HG03135 (cell line): ENCODE measurements at regions not wholly inside any gene's neighbourhood (a gene's known extent, or its start where the extent isn't known, plus 50 kb on each side); places are given as distances from the start of the nearest gene placed in this dataset.

Source experiments
- ATAC-seq: cut with Tn5 transposase; IDR thresholded peaks from one replicate; pipeline ENCODE4 v1.9.1; 2021; ENCODE audit warnings: mild to moderate bottlenecking, moderate library complexity; ENCODE audit not compliant: unreplicated experiment

GRCh38 chrX:10047133-10047532 lies 80.0 kb downstream of the CLDN34 start:
- ATAC-seq, result no peak

- ATAC-seq, result no peak
Observed at GRCh38 chrX:10047631-10048030, 80.5 kb downstream of the CLDN34 start.

DNA sequence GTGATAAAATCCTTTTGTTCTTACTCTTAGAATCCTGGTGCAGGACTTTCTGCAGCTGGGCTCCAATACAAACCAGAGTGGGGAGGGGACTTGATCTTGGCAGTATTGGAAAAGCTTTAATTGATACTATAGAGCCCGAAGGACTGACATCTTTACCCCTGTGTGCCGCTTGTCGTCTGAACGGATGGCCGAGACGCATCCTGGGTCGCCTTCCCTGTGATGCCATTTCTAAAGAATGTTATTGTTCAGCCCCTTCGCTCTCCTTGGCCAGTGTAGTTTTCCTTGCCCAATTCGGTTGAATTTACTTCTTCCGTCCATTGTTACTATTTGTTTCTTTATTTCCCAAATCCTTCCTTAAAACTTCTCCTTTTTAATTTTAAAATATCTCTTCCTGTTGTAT lies 80.9 kb downstream of the CLDN34 start:
- ATAC-seq, result no peak

- no peak for ATAC-seq
Observed at GRCh38 chrX:10048707-10049106, 81.5 kb downstream of the CLDN34 start.

- no peak for ATAC-seq
Observed at GRCh38 chrX:10049236-10049635, 82.1 kb downstream of the CLDN34 start.

DNA sequence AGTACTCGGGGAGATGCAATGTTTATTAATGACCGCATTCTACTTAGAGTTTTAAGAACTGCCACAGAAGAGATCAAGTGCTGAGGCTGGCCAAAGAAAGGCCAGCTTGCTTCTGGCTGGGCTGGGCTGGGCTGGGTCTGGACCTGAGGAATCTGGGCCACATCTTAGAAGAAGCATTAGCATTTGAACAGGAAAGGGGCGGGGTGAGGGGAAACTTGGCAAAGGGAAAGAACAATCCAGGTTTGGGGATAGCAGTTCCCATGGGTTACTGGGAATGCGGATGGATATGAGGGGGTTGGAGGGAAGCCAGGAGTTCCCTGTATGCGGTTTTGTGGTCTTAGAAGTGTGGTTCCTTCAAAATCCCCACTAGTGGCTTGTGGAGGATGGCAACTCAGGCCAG lies 83.3 kb downstream of the CLDN34 start:
- no peak for ATAC-seq

DNA sequence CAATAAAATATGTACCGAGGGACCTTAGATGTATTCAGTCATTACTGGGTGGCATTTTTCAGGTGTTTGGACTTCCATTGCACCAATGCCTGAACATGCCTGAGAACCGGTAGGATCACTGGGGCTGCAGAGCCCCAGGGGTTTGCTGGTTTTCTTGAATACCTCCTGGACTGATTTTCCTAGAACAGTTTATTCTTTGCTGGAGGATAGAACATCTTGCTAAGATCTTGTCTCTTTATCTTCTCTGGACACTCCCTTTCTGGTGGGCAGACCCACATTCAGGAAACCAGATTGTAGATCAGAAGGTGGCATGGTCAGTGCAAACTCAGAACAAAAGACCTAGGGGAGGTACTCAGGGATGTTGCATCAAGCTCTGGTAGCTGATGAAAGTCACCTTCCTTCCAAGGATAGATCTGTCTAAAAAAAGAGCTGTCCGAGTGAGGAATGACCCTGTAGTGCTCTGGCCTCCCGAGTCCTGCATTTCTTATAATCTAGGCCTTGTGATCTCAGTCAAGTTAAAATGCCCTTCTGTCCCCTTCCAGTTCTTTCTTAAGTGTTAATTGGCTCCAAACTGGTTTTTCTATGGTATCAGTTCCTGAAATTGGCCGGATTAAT lies 84.8 kb downstream of the CLDN34 start:
- ATAC-seq, result no peak

DNA sequence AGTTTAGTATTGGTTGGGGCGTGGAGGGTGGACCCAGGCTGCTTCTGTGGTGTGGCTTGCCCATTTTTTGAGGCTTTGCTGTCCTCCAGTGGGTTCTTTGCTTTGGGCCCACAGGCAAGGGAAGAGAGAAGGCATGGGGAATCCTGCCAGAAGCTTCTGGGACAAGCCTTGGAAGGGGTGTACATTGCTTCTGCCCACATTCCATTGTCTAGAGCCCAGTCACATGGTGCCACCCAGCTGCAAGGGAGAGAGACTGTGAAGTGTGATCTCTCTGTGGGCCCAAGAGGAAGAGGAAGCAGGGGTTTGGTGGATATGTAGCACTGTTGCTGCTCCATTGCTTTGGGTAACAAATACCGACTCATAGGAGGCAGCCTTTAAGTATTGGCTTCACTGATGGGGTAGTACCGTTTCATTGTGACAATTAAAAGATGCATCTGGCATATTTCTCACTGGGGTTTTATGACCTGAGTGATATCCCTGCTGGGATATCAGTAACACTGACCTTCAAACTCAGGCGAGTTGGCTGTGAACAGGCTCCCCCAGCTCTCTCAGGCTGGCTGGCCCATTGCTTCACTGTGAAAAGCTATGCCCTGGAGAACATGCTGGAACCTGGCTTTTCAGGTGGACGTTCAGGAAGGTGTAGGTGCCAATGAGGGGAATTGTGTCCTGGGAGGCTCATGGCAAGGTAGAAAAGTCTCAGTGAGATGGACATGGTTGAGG lies 85.9 kb downstream of the CLDN34 start:
- ATAC-seq, result no peak

DNA sequence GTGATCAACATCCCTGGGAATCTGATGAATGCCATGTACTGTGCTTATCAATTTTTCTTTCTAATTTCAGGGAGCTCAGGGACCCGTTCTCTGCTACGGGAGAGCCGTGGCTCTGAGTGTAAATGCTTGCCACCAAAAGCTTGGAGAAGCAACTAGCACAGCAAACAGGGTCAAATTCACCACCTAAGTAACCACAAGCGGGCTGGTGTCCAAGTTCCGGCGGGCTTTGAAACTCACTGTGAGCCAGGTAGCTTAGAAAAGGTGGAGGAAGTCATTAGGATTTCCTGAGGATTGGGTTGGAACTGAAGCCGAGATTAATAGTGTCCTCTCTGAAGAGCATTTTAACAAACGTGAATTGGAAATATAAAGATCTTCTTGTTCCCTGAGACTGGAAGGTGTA lies 87.2 kb downstream of the CLDN34 start:
- ATAC-seq, result no peak

DNA sequence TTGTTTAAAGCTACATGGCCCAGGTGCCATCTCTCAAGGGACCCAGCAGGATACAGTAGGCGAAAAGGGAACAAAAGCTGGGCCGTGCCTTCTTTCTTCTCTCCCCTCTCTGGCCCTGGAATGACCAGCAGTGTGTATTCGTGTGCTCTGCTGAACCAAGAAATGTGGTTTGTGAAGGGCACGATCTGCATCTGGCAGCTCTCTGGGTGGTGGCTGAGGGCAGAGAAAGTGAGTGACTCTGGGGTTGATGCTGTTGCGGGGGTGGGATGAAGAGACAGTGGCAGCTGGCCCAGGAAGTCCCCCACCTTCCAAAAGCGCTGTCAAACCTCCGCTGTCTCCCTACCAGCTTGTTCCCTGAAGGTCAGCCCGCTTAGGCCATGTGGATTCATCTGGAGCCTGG lies 88.3 kb downstream of the CLDN34 start:
- no peak for ATAC-seq

GRCh38 chrX:10062352-10062751 lies 94.4 kb upstream of the CLCN4 start:
- ATAC-seq, result no peak

- ATAC-seq, result no peak
Observed at GRCh38 chrX:10062980-10063379, 93.8 kb upstream of the CLCN4 start.

GRCh38 chrX:10064736-10065135 lies 92.0 kb upstream of the CLCN4 start:
- ATAC-seq, result no peak

- no peak for ATAC-seq
Observed at GRCh38 chrX:10070714-10071436, 85.9 kb upstream of the CLCN4 start.

- ATAC-seq, result no peak
Observed at GRCh38 chrX:10071451-10072144, 85.2 kb upstream of the CLCN4 start.

DNA sequence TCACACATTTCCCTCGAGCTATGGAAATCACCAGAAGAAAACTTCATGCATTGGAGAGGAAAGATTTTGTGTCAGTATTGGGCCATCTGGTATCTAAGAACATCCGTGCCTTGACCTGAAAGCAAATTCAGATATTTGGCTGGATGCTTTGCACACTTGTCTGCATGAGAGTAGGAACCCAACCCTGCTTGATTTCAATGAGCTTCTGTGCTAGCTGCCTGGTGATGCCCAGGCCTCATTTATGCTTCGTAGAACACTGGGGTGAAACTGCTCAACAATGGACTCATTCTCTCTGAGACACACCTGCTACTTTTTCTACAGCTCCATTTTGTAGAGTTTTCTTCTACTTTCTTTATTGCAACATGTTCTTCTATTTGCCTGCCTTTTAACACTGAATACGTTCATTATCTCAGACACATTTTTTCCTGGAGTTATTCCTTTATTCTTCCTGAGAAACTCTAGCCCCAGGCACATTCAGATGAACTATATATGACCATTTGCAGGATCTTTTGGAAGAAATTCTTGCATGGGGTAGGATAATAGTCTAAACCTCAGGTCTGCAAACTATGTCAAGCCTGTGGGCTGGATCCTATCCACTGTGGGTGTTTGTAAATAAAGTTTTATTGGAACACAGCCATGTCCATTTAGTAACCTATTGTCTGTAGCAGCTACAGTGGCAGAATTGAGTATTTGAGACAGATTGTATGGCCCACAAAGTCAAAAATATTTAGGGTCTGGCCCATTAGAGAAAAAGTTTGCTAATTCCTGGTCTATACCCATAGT lies 83.8 kb upstream of the CLCN4 start:
- no peak for ATAC-seq

DNA sequence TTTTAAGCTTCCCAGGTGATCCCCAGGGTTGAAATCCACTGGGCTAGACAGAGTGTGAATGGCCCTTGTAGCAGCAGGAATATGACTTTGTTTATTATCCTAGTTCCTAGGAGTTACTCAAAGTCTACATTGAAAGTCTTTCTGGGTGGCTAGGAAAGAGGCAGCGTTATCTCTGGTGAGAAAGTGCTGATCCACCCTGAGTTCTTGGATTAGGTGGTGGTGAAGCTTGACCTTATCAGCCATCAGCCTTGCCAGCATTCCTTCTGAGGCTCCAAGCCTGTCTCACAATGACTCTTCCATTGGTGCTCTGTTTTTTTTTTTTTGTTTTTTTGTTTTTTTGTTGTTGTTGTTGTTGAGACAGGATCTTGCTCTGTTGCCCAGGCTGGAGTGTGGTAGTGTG lies 83.1 kb upstream of the CLCN4 start:
- no peak for ATAC-seq

DNA sequence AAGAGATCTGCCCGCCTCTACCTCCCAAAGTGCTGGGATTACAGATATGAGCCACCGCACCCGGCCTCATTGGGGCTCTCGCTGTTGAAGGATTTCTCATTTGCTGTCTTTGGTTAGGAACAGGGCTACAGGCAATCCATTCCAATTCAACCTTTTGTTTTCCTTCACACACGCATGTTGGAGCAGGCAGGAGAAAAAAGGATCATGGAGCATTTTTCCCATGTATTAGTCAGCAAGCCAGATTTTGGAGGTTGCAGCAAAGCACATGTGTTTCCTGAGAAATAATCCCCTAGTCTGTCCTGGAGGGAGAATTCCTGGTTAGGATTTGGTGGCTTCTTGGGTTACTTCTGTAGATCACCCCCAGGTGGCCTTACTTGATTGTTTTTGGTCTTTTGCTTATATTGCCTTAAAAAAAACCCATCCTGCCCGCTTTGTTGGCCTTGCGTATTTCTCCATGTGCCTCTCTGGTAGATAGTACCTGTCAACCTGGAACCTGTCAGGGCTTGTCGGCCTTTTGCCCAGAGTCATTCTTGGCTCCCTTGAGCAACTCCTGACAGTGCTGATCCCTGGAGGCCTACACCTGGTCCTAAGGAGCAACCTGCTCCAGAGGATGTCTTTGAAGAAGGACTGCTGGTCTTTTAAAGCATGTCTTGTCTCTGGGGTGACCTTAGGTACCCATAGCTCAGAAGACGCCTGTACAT lies 82.4 kb upstream of the CLCN4 start:
- no peak for ATAC-seq

GRCh38 chrX:10076765-10077164 lies 80.0 kb upstream of the CLCN4 start:
- ATAC-seq, result no peak
